Panc1 (cell line): ENCODE measurements at regions not wholly inside any gene's neighbourhood (a gene's known extent, or its start where the extent isn't known, plus 50 kb on each side); places are given as distances from the start of the nearest gene placed in this dataset.
"Not testable (repeated sequence)": the region's sequence is repeated elsewhere in the genome, so short reads cannot be mapped to it uniquely, and the experiment has no call there.

Experiments used
- ATAC-seq: fragments of 200-7000 bp; cut with Tn5 transposase; 2 replicates; pipeline ENCODE4 v1.9.1; 2020; ENCODE audit warnings: mild to moderate bottlenecking, moderate library complexity
- BruUV-seq: library from RNA; stranded (reverse); fragments of 400-500 nt; replicated peaks from 2 replicates; lab custom pipeline; 2021; lab: Mats Ljungman, UMichigan
- CTCF ChIA-PET: fragments of 300-600 bp; sonication (Branson Sonifier 250); formaldehyde crosslinking; loops from one replicate; lab custom pipeline; 2022; ENCODE audit warnings: antibody characterized with exemption; lab: Charles Lee
- POLR2A ChIA-PET: fragments of 300-600 bp; sonication (Branson Sonifier 250); formaldehyde crosslinking; loops from one replicate; lab custom pipeline; 2022; ENCODE audit warnings: antibody characterized with exemption; lab: Charles Lee
- DNase-seq: peaks from one replicate; pipeline ENCODE4 v3.0.0-alpha.2; 2010; ENCODE audit warnings: low read depth, low spot score
- H3K27ac ChIP-seq: 2 replicates; pipeline ENCODE4 v1.5.1; 2011; ENCODE audit warnings: mild to moderate bottlenecking, low read length, inconsistent platforms
- H3K27me3 ChIP-seq: fragments of 200-500 bp; sonication (Bioruptor generic); 2 replicates; pipeline ENCODE4 v1.6.0; 2014; ENCODE audit warnings: low read length, inconsistent platforms; ENCODE audit not compliant: control insufficient read depth, insufficient read depth
- H3K36me3 ChIP-seq: fragments of 200-500 bp; sonication (Bioruptor generic); 2 replicates; pipeline ENCODE4 v1.5.1; 2014; ENCODE audit warnings: inconsistent platforms, mild to moderate bottlenecking, low read length, moderate library complexity; ENCODE audit not compliant: control insufficient read depth, insufficient read depth
- H3K4me1 ChIP-seq: 2 replicates; pipeline ENCODE4 v1.5.1; 2011; ENCODE audit warnings: inconsistent platforms, mild to moderate bottlenecking, low read length, moderate library complexity; ENCODE audit not compliant: control insufficient read depth, insufficient read depth
- H3K4me3 ChIP-seq, 2 experiments: 2 replicates each; pipeline ENCODE4 v1.5.1; 2011 to 2012; ENCODE audit warnings: low read depth in 2 of 2, low read length in 2 of 2, mild to moderate bottlenecking in 2 of 2, inconsistent platforms in 1 of 2, moderate library complexity in 1 of 2
- H3K9me3 ChIP-seq: fragments of 200-500 bp; sonication (Bioruptor generic); 2 replicates; pipeline ENCODE4 v1.5.1; 2014; ENCODE audit warnings: low read depth, mild to moderate bottlenecking, inconsistent platforms, low read length, moderate library complexity; ENCODE audit not compliant: control insufficient read depth, insufficient read depth
- CTCF ChIP-seq: fragments of 450-650 bp; IDR thresholded peaks from 2 replicates; pipeline ENCODE4 v1.5.1; 2017; ENCODE audit warnings: mild to moderate bottlenecking
- POLR2AphosphoS5 ChIP-seq: IDR thresholded peaks from 2 replicates; pipeline ENCODE4 v1.6.1; 2012; ENCODE audit warnings: mild to moderate bottlenecking, low read depth, low read length, moderate library complexity
- REST ChIP-seq, 2 experiments: IDR thresholded peaks; 2 replicates each; pipeline ENCODE4 v1.6.1; 2011 to 2012; ENCODE audit warnings: low read depth in 2 of 2, control low read depth in 1 of 2, low read length in 1 of 2, mild to moderate bottlenecking in 1 of 2, moderate library complexity in 1 of 2; ENCODE audit not compliant: insufficient read depth in 1 of 2
- SIN3A ChIP-seq: IDR thresholded peaks from 2 replicates; pipeline ENCODE4 v1.6.1; 2012; ENCODE audit warnings: low read depth, mild to moderate bottlenecking, low read length, moderate library complexity, borderline replicate concordance; ENCODE audit not compliant: insufficient read depth
- TCF7L2 ChIP-seq: IDR thresholded peaks from 2 replicates; pipeline ENCODE4 v1.6.1; 2011; ENCODE audit warnings: mild to moderate bottlenecking, low read depth, low read length, inconsistent platforms
- in situ Hi-C: cut with HindIII; loops from 2 replicates; pipeline ENCODE4 v1.10.0; 2016; ENCODE audit warnings: low sequenced_read_pairs, low pct_unique_long_range_greater_than_20kb
- intact Hi-C: fragments of 100-400 bp; cut with micrococcal nuclease; formaldehyde crosslinking; loops from one replicate; pipeline ENCODE4 v1.10.0; 2022; ENCODE audit not compliant: unreplicated experiment

DNA sequence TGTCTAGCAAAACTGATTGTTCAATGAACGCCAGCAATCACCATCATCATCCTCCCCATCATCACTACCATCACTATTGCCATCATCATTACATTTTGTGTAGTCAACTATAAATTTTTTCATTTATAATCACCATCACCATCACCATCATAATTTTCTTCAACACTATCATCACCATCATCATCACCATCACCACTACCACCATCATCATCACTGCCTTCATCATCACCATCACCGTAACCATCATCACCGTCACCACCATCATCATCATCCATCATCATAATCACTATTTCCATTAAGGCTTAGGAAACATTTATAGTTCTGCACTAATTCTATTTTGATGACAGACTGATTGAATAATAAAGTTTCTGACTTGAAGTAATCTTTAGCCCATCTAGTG is 434.8 kb upstream of the TMEM132C start:
- H3K9me3 ChIP-seq, result no peaks in the 10 kb centered on the region
- H3K4me3 ChIP-seq, result no peak overlapping the region
- no peak for TF ChIP-seq POLR2AphosphoS5
- no peak for TF ChIP-seq CTCF
- no peak for TF ChIP-seq TCF7L2
- TF ChIP-seq SIN3A, result no peak
- no peak overlapping the region for H3K27ac ChIP-seq
- no peaks in the 10 kb centered on the region for H3K4me1 ChIP-seq
- H3K36me3 ChIP-seq, result no peaks in the 10 kb centered on the region
- intact Hi-C loops (no loop called here), in situ Hi-C loops (no loop called here)
- DNase-seq (no peak), ATAC-seq (no peak)
- ChIA-PET POLR2A (no interaction called here), CTCF (no interaction called here)
- H3K27me3 ChIP-seq, result no peaks in the 10 kb centered on the region
- no TSS peak for BruUV-seq

DNA sequence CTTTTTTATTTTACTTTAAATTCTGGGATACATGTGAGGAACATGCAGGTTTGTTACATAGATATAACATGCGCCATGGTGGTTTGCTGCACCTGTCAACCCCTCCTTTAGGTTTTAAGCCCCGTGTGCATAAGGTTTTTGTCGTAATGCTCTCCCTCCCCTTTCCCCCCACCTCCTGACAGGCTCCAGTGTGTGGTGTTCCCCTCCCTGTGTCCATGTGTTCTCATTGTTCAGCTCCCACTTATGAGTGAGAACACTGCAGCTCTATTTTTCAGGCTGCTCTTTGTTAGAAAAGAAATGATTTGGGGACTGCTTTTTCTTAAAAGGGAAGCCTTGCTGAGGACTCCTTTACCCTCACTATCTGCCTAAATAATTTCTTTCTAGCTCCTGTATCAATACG is 430.2 kb upstream of the TMEM132C start:
- H3K27me3 ChIP-seq, ATAC-seq, H3K27ac ChIP-seq, H3K36me3 ChIP-seq, H3K4me3 ChIP-seq, BruUV-seq, CTCF ChIA-PET, H3K9me3 ChIP-seq, intact Hi-C loops, in situ Hi-C loops, POLR2A ChIA-PET, DNase-seq, H3K4me1 ChIP-seq: not testable (repeated sequence)

DNA sequence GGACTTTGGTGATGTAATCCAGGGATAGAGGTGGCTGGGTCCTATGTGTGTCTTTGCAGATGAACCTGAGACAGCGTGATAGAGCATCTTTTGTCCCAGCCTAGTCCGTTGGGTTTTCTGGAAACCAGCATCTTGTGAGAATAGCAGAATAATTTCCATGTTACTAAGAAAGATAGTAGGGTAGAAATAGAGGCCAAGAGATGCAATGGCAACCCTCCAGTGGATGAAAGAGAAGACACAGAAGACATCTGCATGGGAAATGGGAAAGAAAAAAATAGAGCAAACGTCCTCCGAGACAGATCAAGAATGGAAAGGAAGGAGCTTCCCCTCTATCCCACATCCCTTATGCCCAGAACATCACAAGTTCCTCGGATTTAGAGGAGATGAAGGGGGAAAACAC is 409.3 kb upstream of the TMEM132C start:
- DNase-seq (no peak), ATAC-seq (no peak)
- Histone ChIP-seq H3K4me3 (no peak overlapping the region), H3K27me3 (no peaks in the 10 kb centered on the region), H3K9me3 (no peaks in the 10 kb centered on the region), H3K4me1 (no peaks in the 10 kb centered on the region), H3K36me3 (no peaks in the 10 kb centered on the region), H3K27ac (no peak overlapping the region)
- TF ChIP-seq REST (IDR thresholded peaks at IDR 0.05; ENCODE audit: insufficient read depth in 1 of 2, low read depth in 2 of 2, low read length in 1 of 2) (no peak), POLR2AphosphoS5 (no peak), SIN3A (no peak)
- ChIA-PET POLR2A (no interaction called here), CTCF (no interaction called here)
- in situ Hi-C loops (no loop called here), intact Hi-C loops (no loop called here)
- BruUV-seq, result no TSS peak
